Left lobe of liver (tissue), 2 donors: ENCODE measurements at regions not wholly inside any gene's neighbourhood (a gene's known extent, or its start where the extent isn't known, plus 50 kb on each side); places are given as distances from the start of the nearest gene placed in this dataset.

ENCODE experiments used
- ATAC-seq: fragments of 200-7000 bp; cut with Tn5 transposase; one replicate; pipeline ENCODE4 v1.9.1; 2020; ENCODE audit warnings: mild to moderate bottlenecking, moderate library complexity
- DNase-seq: peaks from one replicate; pipeline ENCODE4 v3.0.0-alpha.2; 2020; ENCODE audit warnings: low spot score
- donor health status: DM: no; HTN: no; CAD: no; lungs with moderate emphysema.
- donor health status: DM: no; HTN: yes; CAD: no.

GRCh38 chr10:108469940-108470339 is 1305.4 kb upstream of the SORCS1 start:
- ATAC-seq (no peak), DNase-seq (no peak)

GRCh38 chr10:108465871-108466641 is 1301.5 kb upstream of the SORCS1 start:
- DNase-seq (peak; percentile 56), ATAC-seq (peak; percentile 90)

GRCh38 chr10:108462005-108462404 is 1297.5 kb upstream of the SORCS1 start:
- ATAC-seq (peak; percentile 85), DNase-seq (peak; percentile 49)

- no peak for DNase-seq
- ATAC-seq: no peak
These were observed 1290.3 kb upstream of the SORCS1 start for GRCh38 chr10:108454793-108455192.

- DNase-seq (no peak), ATAC-seq (no peak)
These were observed 1289.7 kb upstream of the SORCS1 start for GRCh38 chr10:108454224-108454623.

- no peak for ATAC-seq
These were observed 1288.7 kb upstream of the SORCS1 start for GRCh38 chr10:108453166-108453565.

GRCh38 chr10:108452533-108452932 is 1288.0 kb upstream of the SORCS1 start:
- no peak for DNase-seq
- no peak for ATAC-seq

More at GRCh38 chr10:108453166-108453565, 1288.7 kb upstream of the SORCS1 start:
- no peak for DNase-seq

GRCh38 chr10:108450280-108450679 is 1285.8 kb upstream of the SORCS1 start:
- no peak for DNase-seq
- no peak for ATAC-seq

GRCh38 chr10:108445746-108446145 is 1281.2 kb upstream of the SORCS1 start:
- DNase-seq (no peak), ATAC-seq (no peak)

- ATAC-seq: no peak
- no peak for DNase-seq
These were observed 1279.1 kb upstream of the SORCS1 start for GRCh38 chr10:108443636-108444035.

GRCh38 chr10:108439397-108439796 is 1274.9 kb upstream of the SORCS1 start:
- no peak for DNase-seq
- no peak for ATAC-seq

- ATAC-seq: no peak
- no peak for DNase-seq
These were observed 1271.6 kb upstream of the SORCS1 start for GRCh38 chr10:108436096-108436495.

- DNase-seq (no peak), ATAC-seq (no peak)
These were observed 1270.2 kb upstream of the SORCS1 start for GRCh38 chr10:108434559-108435252.

GRCh38 chr10:108427146-108427545 is 1262.6 kb upstream of the SORCS1 start:
- DNase-seq (peak; percentile 49), ATAC-seq (peak; percentile 99)

GRCh38 chr10:108425283-108425964 is 1260.9 kb upstream of the SORCS1 start:
- DNase-seq (no peak), ATAC-seq (no peak)

GRCh38 chr10:108424656-108425055 is 1260.2 kb upstream of the SORCS1 start:
- no peak for ATAC-seq
- DNase-seq: no peak

- DNase-seq: no peak
- ATAC-seq: no peak
These were observed 1257.8 kb upstream of the SORCS1 start for GRCh38 chr10:108422286-108422685.

- ATAC-seq (no peak), DNase-seq (no peak)
These were observed 1256.8 kb upstream of the SORCS1 start for GRCh38 chr10:108421266-108421665.

- no peak for ATAC-seq
- no peak for DNase-seq
These were observed 1249.4 kb upstream of the SORCS1 start for GRCh38 chr10:108413954-108414353.

GRCh38 chr10:108412323-108412722 is 1247.8 kb upstream of the SORCS1 start:
- DNase-seq: no peak

GRCh38 chr10:108411894-108412293 is 1247.4 kb upstream of the SORCS1 start:
- DNase-seq: no peak
- no peak for ATAC-seq

More at GRCh38 chr10:108412323-108412722, 1247.8 kb upstream of the SORCS1 start:
- no peak for ATAC-seq

- ATAC-seq (no peak), DNase-seq (no peak)
These were observed 1246.7 kb upstream of the SORCS1 start for GRCh38 chr10:108411206-108411605.
